HG03064 (cell line): ENCODE measurements at regions not wholly inside any gene's neighbourhood (a gene's known extent, or its start where the extent isn't known, plus 50 kb on each side); places are given as distances from the start of the nearest gene placed in this dataset.
"Not testable (repeated sequence)": the region's sequence is repeated elsewhere in the genome, so short reads cannot be mapped to it uniquely, and the experiment has no call there.

Source experiments
- ATAC-seq: cut with Tn5 transposase; IDR thresholded peaks from one replicate; pipeline ENCODE4 v1.9.1; 2021; ENCODE audit warnings: low read depth; ENCODE audit not compliant: unreplicated experiment

- no peak for ATAC-seq
Observed at GRCh38 chr15:26084771-26085170, 221.6 kb upstream of the ATP10A start.

- ATAC-seq, result no peak
Observed at GRCh38 chr15:26083896-26084295, 220.8 kb upstream of the ATP10A start.

- ATAC-seq, result no peak
Observed at GRCh38 chr15:26083457-26083856, 220.3 kb upstream of the ATP10A start.

- ATAC-seq, result peak; percentile 96
Observed at GRCh38 chr15:26082221-26083109, 219.3 kb upstream of the ATP10A start.

- no peak for ATAC-seq
Observed at GRCh38 chr15:26081758-26082220, 218.7 kb upstream of the ATP10A start.

- ATAC-seq, result no peak
Observed at GRCh38 chr15:26075770-26076169, 212.6 kb upstream of the ATP10A start.

- no peak for ATAC-seq
Observed at GRCh38 chr15:26073430-26074333, 210.6 kb upstream of the ATP10A start.

- ATAC-seq, result no peak
Observed at GRCh38 chr15:26070095-26070532, 207.0 kb upstream of the ATP10A start.

GRCh38 chr15:26069231-26069641, 206.1 kb upstream of the ATP10A start:
- no peak for ATAC-seq

- no peak for ATAC-seq
Observed at GRCh38 chr15:26066896-26067295, 203.8 kb upstream of the ATP10A start.

- ATAC-seq, result no peak
Observed at GRCh38 chr15:26065723-26066122, 202.6 kb upstream of the ATP10A start.

GRCh38 chr15:26061248-26061647, 198.1 kb upstream of the ATP10A start:
- ATAC-seq, result no peak

GRCh38 chr15:26056766-26057165, 193.6 kb upstream of the ATP10A start:
- not testable (repeated sequence) for ATAC-seq

- no peak for ATAC-seq
Observed at GRCh38 chr15:26051761-26052675, 188.9 kb upstream of the ATP10A start.

- ATAC-seq, result no peak
Observed at GRCh38 chr15:26050984-26051383, 187.9 kb upstream of the ATP10A start.

- ATAC-seq, result no peak
Observed at GRCh38 chr15:26049900-26050657, 187.0 kb upstream of the ATP10A start.

- no peak for ATAC-seq
Observed at GRCh38 chr15:26048669-26049068, 185.5 kb upstream of the ATP10A start.

GRCh38 chr15:26045516-26045915, 182.4 kb upstream of the ATP10A start:
- ATAC-seq, result no peak

- no peak for ATAC-seq
Observed at GRCh38 chr15:26043018-26043417, 179.9 kb upstream of the ATP10A start.
